ENCODE measurements at regions not wholly inside any gene's neighbourhood (a gene's known extent, or its start where the extent isn't known, plus 50 kb on each side); places are given as distances from the start of the nearest gene placed in this dataset.
A peak's percentile ranks its signal among the peaks of the same experiment; 100 is the strongest.

DNA sequence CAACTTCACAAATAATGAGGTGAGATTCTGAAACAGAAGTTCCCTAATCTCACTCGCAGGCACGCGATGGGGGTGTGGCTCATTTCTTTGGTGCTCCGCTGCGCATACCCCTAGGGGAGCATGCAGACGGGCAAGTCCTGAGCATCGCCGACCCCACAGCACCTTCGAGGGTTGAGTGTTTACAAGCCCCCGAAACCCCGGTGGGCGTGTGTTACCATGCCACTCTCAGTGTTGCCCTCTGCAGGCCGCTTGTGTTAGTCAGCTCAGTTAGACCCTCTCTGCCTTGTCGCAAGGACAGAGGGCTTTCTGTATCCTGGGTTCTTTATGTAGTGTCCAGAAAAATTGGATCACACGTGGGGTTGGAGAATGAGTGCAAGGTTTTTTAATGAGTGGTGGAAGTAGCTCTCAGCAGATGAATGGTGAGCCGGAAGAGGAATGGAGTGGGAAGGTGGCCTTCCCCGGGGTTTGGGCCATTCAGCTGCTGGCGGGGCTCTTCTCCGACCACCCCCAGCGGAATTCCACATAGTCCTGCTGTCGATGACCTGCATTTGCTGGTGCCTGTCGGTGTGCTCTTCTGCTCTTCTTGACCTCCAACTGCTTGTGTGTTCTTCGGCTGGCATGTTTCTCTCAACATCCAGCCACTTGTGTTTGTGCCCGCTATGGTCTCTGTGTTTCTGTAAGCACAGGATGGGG lies 191.3 kb downstream of the RPRM start:
- Histone ChIP-seq H3K36me3 (replicated peaks in 1 of 2; ENCODE audit: control insufficient read depth in 1 of 2, insufficient read depth in 2 of 2, low read length in 1 of 2) (no peaks in the 10 kb centered on the region), H3K79me2 (ENCODE audit: insufficient read depth) (no peaks in the 10 kb centered on the region), H3K27ac (ENCODE audit: low read depth in 2 of 2, low read length in 1 of 2) (no peak overlapping the region), H2AFZ (ENCODE audit: low read depth) (no peak overlapping the region), H3K9me2 (no peaks in the 10 kb centered on the region), H3K4me2 (no peak overlapping the region; the same call in 1 of the 2 replicates), H3K4me3 (ENCODE audit: low read depth in 2 of 2, low read length in 1 of 2) (peak overlapping the region; percentile 14 to 39; a peak in 2 of 4 replicates), H4K20me1 (ENCODE audit: insufficient read depth) (no peaks in the 10 kb centered on the region), H3K4me1 (ENCODE audit: control insufficient read depth in 1 of 2, insufficient read depth in 2 of 2, low read depth in 1 of 2, low read length in 1 of 2) (no peaks in the 10 kb centered on the region), H3K9me3 (no peaks in the 10 kb centered on the region), H3K27me3 (ENCODE audit: insufficient read depth) (no peaks in the 10 kb centered on the region; the same call in 1 of the 2 replicates), H3K9ac (no peak overlapping the region), H3F3A (replicated peaks; ENCODE audit: insufficient read depth) (no peaks in the 10 kb centered on the region)
- TF ChIP-seq SIN3A (IDR thresholded peaks at IDR 0.05; ENCODE audit: borderline replicate concordance, low read depth, low read length): no peak
- TF ChIP-seq, protein P1, sequence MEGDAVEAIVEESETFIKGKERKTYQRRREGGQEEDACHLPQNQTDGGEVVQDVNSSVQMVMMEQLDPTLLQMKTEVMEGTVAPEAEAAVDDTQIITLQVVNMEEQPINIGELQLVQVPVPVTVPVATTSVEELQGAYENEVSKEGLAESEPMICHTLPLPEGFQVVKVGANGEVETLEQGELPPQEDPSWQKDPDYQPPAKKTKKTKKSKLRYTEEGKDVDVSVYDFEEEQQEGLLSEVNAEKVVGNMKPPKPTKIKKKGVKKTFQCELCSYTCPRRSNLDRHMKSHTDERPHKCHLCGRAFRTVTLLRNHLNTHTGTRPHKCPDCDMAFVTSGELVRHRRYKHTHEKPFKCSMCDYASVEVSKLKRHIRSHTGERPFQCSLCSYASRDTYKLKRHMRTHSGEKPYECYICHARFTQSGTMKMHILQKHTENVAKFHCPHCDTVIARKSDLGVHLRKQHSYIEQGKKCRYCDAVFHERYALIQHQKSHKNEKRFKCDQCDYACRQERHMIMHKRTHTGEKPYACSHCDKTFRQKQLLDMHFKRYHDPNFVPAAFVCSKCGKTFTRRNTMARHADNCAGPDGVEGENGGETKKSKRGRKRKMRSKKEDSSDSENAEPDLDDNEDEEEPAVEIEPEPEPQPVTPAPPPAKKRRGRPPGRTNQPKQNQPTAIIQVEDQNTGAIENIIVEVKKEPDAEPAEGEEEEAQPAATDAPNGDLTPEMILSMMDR (IDR thresholded peaks at IDR 0.05): peak; percentile 12; the same call in 1 of the 2 replicates
- POLR2A ChIA-PET: no interaction called here
- 34% methylated on average over 22 of the region's 24 CpGs for WGBS (ENCODE audit: low lambda C conversion rate)
- peak; percentile 5 for DNase-seq
- CTCF ChIA-PET: interaction anchor here (1.0 kb wide), 1 partner anchor 245 kb away, joined by 3 read pairs; no protein-coding TSS in a partner anchor

DNA sequence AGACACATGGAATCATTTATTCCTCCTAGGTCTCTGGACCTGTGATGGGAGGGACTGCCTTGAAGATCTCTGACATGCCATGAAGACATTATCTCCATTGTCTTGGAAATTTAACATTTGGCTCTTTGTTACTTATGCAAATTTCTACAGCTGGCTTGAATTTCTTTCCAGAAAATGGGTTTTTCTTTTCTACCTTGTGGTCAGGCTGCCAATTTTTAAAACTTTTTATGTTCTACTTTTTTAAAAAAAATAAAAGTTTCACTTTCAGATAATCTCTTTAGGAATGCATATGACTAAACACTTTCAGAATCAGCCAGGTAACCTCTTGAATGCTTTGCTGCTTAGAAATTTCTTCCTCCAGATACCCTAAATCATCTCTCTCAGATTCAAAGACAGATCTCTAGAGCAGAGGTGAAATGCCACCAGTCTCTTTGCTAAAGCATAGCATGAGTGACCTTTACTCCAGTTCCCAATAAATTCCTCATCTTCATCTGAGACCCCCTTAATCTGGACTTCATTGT lies 209.6 kb downstream of the RPRM start:
- Histone ChIP-seq H3K9ac (no peak overlapping the region), H3K27ac (ENCODE audit: low read depth in 2 of 2, low read length in 1 of 2) (no peak overlapping the region), H3K79me2 (ENCODE audit: insufficient read depth) (no peaks in the 10 kb centered on the region), H3K4me3 (ENCODE audit: low read depth in 2 of 2, low read length in 1 of 2) (no peak overlapping the region), H3K4me1 (ENCODE audit: control insufficient read depth in 1 of 2, insufficient read depth in 2 of 2, low read depth in 1 of 2, low read length in 1 of 2) (no peaks in the 10 kb centered on the region), H3K36me3 (replicated peaks in 1 of 2; ENCODE audit: control insufficient read depth in 1 of 2, insufficient read depth in 2 of 2, low read length in 1 of 2) (no peaks in the 10 kb centered on the region), H3K27me3 (ENCODE audit: insufficient read depth) (no peaks in the 10 kb centered on the region), H2AFZ (ENCODE audit: low read depth) (no peak overlapping the region), H3K9me2 (no peaks in the 10 kb centered on the region), H3F3A (replicated peaks; ENCODE audit: insufficient read depth) (no peaks in the 10 kb centered on the region), H3K4me2 (no peak overlapping the region), H4K20me1 (ENCODE audit: insufficient read depth) (no peaks in the 10 kb centered on the region), H3K9me3 (no peaks in the 10 kb centered on the region)
- no peak for DNase-seq
- POLR2A ChIA-PET: no interaction called here
- TF ChIP-seq RCOR1 (IDR thresholded peaks at IDR 0.05; ENCODE audit: low read length) (no peak), ELF1 (IDR thresholded peaks at IDR 0.05) (no peak), REST (IDR thresholded peaks at IDR 0.05; ENCODE audit: low read depth, low read length) (no peak), USF1 (IDR thresholded peaks at IDR 0.05; ENCODE audit: borderline replicate concordance, low read depth) (no peak), YY1 (IDR thresholded peaks at IDR 0.05; ENCODE audit: low read depth) (no peak), MAX (IDR thresholded peaks at IDR 0.05; ENCODE audit: low read depth) (no peak), JUND (IDR thresholded peaks at IDR 0.05) (no peak), IRF3 (IDR thresholded peaks at IDR 0.05; ENCODE audit: low read depth, low read length) (no peak), RXRA (IDR thresholded peaks at IDR 0.05; ENCODE audit: borderline replicate concordance, low read depth) (no peak), MEF2A (IDR thresholded peaks at IDR 0.05; ENCODE audit: borderline replicate concordance, low read depth) (no peak), PBX3 (IDR thresholded peaks at IDR 0.05) (no peak), TAF1 (IDR thresholded peaks at IDR 0.05; ENCODE audit: borderline replicate concordance, low read depth, low read length) (no peak)
- TF ChIP-seq, protein P1 (IDR thresholded peaks at IDR 0.05): no peak
- CTCF ChIA-PET: no interaction called here
